Ovary (tissue), 3 donors: ENCODE measurements at regions not wholly inside any gene's neighbourhood (a gene's known extent, or its start where the extent isn't known, plus 50 kb on each side); places are given as distances from the start of the nearest gene placed in this dataset.

Experiments
- CTCF ChIP-seq, 3 donors: fragments of 450-650 bp in 2 of 3; fragments of 200-600 bp in 1 of 3; IDR thresholded peaks; one replicate each; pipeline versions ENCODE4 v1.5.1 to v1.8.0; 2016 to 2022; ENCODE audit warnings: antibody characterized with exemption in 3 of 3, mild to moderate bottlenecking in 1 of 3
- EP300 ChIP-seq: sonication (generic); formaldehyde crosslinking; IDR thresholded peaks from one replicate; pipeline ENCODE4 v1.6.1; 2017; ENCODE audit warnings: antibody characterized with exemption
- donor health status: DM: no; HTN: no; CAD: no.

- TF ChIP-seq CTCF (IDR thresholded peaks at IDR 0.05) = no peak
- TF ChIP-seq EP300 = no peak
These were observed 61.5 kb downstream of the RPRM start for GRCh38 chr2:153417077-153417476.
